ENCODE measurements at regions not wholly inside any gene's neighbourhood (a gene's known extent, or its start where the extent isn't known, plus 50 kb on each side); places are given as distances from the start of the nearest gene placed in this dataset.

DNA sequence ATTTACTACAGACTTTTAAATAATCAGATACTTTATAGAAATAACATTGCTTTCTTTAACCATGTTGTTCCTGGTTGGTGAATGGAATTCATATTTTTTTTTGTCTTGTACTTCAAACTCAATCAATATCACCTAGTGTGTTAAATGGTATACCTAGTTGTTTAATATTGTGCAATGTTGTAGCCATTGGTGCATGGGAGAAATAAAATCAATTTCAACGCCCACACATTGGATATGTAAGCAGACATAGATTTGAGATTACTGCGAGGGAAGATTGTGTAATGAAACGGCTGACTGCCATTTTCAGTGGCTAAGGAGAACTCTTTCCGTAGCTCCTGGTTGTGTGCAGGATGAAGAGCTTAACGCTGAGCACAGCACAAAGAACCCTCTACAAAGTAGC is 626.1 kb downstream of the TMEM182 start:
- TF ChIP-seq, protein P1, sequence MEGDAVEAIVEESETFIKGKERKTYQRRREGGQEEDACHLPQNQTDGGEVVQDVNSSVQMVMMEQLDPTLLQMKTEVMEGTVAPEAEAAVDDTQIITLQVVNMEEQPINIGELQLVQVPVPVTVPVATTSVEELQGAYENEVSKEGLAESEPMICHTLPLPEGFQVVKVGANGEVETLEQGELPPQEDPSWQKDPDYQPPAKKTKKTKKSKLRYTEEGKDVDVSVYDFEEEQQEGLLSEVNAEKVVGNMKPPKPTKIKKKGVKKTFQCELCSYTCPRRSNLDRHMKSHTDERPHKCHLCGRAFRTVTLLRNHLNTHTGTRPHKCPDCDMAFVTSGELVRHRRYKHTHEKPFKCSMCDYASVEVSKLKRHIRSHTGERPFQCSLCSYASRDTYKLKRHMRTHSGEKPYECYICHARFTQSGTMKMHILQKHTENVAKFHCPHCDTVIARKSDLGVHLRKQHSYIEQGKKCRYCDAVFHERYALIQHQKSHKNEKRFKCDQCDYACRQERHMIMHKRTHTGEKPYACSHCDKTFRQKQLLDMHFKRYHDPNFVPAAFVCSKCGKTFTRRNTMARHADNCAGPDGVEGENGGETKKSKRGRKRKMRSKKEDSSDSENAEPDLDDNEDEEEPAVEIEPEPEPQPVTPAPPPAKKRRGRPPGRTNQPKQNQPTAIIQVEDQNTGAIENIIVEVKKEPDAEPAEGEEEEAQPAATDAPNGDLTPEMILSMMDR (IDR thresholded peaks at IDR 0.05 in 8 of 11, conservative IDR thresholded peaks at IDR 0.05 in 3 of 11): no peak
- no peak for TF ChIP-seq POLR2AphosphoS5 (IDR thresholded peaks at IDR 0.05)
